WERI-Rb-1 (cell line): ENCODE measurements at regions not wholly inside any gene's neighbourhood (a gene's known extent, or its start where the extent isn't known, plus 50 kb on each side); places are given as distances from the start of the nearest gene placed in this dataset.

Source experiments
- DNase-seq: peaks from one replicate; pipeline ENCODE4 v3.0.0-alpha.2; 2020
- H3K27ac ChIP-seq: fragments of 250-450 bp; sonication (Bioruptor Pico); 2 replicates; pipeline ENCODE4 v1.5.1; 2020; ENCODE audit warnings: mild to moderate bottlenecking, moderate library complexity
- H3K27me3 ChIP-seq: fragments of 250-450 bp; sonication (Bioruptor Pico); 2 replicates; pipeline ENCODE4 v1.5.1; 2021; ENCODE audit warnings: mild to moderate bottlenecking, low read depth, moderate library complexity; ENCODE audit not compliant: insufficient read depth, severe bottlenecking
- H3K36me3 ChIP-seq: fragments of 250-450 bp; sonication (Bioruptor Pico); 2 replicates; pipeline ENCODE4 v1.5.1; 2020; ENCODE audit warnings: mild to moderate bottlenecking, moderate library complexity
- H3K4me3 ChIP-seq: 2 replicates; pipeline ENCODE4 v1.5.1; 2011; ENCODE audit warnings: low read depth, mild to moderate bottlenecking, control low read depth, low read length
- H3K9me3 ChIP-seq: fragments of 250-450 bp; sonication (Bioruptor Pico); 2 replicates; pipeline ENCODE4 v1.5.1; 2021; ENCODE audit warnings: mild to moderate bottlenecking, moderate library complexity; ENCODE audit not compliant: severe bottlenecking
- TF ChIP-seq, protein P1 (sequence below): IDR thresholded peaks from 2 replicates; pipeline ENCODE4 v1.5.1; 2011; ENCODE audit warnings: low read depth, mild to moderate bottlenecking, control low read depth, inconsistent platforms, low read length

DNA sequence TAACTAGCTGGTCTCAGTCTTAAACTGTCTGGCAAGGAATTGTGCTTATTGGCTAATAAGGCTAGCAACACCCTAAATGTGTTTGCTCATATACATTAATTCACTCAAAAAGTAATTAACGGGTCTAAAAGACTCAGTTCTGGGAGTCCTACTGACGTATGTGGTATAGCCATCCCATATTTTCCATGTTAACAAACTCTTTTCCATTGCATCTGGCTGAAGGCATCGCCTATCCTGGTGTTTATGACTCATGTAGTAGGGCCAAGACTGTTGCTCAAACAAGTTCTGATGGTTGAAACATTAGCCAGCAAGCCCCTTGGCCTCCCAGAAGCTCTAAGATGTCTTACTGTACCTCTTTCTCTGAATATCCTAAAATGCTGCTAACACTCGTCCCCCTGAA lies 98.5 kb downstream of the PHLDA1 start:
- no peaks in the 10 kb centered on the region for H3K9me3 ChIP-seq
- no peak for DNase-seq
- H3K27me3 ChIP-seq = no peaks in the 10 kb centered on the region
- peak overlapping the region; percentile 14 for H3K27ac ChIP-seq
- TF ChIP-seq, protein P1, sequence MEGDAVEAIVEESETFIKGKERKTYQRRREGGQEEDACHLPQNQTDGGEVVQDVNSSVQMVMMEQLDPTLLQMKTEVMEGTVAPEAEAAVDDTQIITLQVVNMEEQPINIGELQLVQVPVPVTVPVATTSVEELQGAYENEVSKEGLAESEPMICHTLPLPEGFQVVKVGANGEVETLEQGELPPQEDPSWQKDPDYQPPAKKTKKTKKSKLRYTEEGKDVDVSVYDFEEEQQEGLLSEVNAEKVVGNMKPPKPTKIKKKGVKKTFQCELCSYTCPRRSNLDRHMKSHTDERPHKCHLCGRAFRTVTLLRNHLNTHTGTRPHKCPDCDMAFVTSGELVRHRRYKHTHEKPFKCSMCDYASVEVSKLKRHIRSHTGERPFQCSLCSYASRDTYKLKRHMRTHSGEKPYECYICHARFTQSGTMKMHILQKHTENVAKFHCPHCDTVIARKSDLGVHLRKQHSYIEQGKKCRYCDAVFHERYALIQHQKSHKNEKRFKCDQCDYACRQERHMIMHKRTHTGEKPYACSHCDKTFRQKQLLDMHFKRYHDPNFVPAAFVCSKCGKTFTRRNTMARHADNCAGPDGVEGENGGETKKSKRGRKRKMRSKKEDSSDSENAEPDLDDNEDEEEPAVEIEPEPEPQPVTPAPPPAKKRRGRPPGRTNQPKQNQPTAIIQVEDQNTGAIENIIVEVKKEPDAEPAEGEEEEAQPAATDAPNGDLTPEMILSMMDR = no peak
- H3K4me3 ChIP-seq = no peak overlapping the region
- no peaks in the 10 kb centered on the region for H3K36me3 ChIP-seq

GRCh38 chr12:75932241-75932640 lies 99.3 kb downstream of the PHLDA1 start:
- Histone ChIP-seq H3K36me3 (no peaks in the 10 kb centered on the region), H3K9me3 (no peaks in the 10 kb centered on the region), H3K27me3 (no peaks in the 10 kb centered on the region), H3K27ac (peak overlapping the region; percentile 72), H3K4me3 (no peak overlapping the region)
- DNase-seq = no peak
- TF ChIP-seq, protein P1 = no peak

DNA sequence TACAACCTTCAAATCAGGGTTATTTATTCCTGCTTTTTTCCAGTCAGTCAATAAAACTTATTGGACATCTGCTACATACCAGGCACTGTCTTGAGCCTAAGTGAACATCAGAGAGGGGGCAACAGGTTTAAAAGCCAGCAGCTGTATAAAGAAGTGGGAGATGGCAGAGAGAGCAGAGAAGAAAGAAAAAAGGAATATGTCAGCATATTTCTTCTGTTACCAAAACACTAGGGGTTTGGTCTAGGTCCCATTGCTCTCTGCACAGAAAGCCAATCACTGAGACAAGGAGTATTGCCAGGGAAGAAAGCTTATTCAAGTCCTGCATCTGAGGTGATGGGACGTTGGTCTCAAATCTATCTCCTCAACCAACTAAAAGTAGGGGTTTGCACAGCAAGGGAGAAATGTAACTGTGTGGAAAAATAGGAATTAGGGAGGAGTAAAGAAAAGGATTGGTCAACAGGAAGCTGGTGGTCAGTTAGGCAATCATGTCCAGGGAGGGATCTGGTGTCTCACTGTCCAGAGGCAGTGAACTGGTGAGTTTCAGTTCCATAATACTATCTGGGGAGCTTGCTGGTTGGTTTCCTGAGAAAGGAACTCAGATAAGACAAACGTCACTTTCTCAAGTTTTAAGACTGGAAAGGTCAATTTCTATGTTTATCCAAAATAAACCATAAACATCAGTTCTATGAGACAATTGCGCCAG lies 107.5 kb downstream of the PHLDA1 start:
- TF ChIP-seq, protein P1 = no peak
- no peak overlapping the region for H3K27ac ChIP-seq
- H3K4me3 ChIP-seq = no peak overlapping the region
- H3K36me3 ChIP-seq = no peaks in the 10 kb centered on the region
- no peaks in the 10 kb centered on the region for H3K27me3 ChIP-seq
- no peak for DNase-seq
- H3K9me3 ChIP-seq = peaks cover 32% of the 10 kb centered on the region

GRCh38 chr12:75922944-75923642 lies 108.5 kb downstream of the PHLDA1 start:
- H3K27me3 ChIP-seq = no peaks in the 10 kb centered on the region
- no peaks in the 10 kb centered on the region for H3K36me3 ChIP-seq
- H3K27ac ChIP-seq = no peak overlapping the region
- peaks cover 32% of the 10 kb centered on the region for H3K9me3 ChIP-seq
- no peak overlapping the region for H3K4me3 ChIP-seq
- no peak for DNase-seq
- TF ChIP-seq, protein P1 = no peak

DNA sequence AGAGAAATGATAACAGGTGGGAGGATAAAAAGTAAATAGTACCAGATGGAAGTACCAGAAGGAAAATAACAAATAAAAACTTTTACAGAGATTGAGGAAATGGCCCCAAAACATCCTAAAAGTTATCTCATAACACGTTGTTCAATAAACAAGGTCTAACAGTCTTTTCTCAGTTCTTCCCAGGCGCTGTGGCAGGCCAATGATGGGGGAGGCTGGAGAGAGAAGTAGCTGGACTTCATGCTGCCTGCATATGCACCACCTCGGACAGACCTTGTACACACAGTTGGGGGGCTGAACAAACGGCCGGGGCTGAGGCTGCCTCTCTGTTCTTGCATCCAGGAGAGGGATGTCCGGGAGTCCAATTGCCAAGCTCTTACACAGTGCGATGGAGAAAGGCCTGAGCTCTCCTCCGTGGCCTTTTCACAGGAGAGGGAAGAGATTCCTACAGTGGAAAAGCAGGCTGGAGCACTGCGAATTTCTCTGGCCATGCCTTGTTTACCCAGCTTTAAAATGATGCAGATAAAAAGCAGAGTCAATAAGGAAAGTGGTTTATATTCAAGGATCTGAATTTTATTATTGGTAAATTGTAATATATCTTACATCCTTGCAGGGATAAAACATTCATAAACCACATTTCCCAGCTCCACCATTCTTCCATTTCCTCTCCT lies 109.8 kb downstream of the PHLDA1 start:
- H3K27ac ChIP-seq = no peak overlapping the region; the same call in 1 of the 2 replicates
- no peak for DNase-seq
- no peaks in the 10 kb centered on the region for H3K27me3 ChIP-seq
- H3K36me3 ChIP-seq = no peaks in the 10 kb centered on the region
- H3K4me3 ChIP-seq = no peak overlapping the region
- H3K9me3 ChIP-seq = peaks cover 32% of the 10 kb centered on the region
- TF ChIP-seq, protein P1 = no peak
